Posterior vena cava (tissue), 2 donors: ENCODE measurements at regions not wholly inside any gene's neighbourhood (a gene's known extent, or its start where the extent isn't known, plus 50 kb on each side); places are given as distances from the start of the nearest gene placed in this dataset.

Experiments used
- DNase-seq: peaks from one replicate; pipeline ENCODE4 v3.0.0-alpha.2; 2020; ENCODE audit warnings: low spot score
- intact Hi-C, 2 donors: fragments of 100-400 bp; cut with DNase I; formaldehyde crosslinking; loops; one replicate each; pipeline versions ENCODE4 v1.14.1 to v1.14.2; 2022 to 2023
- donor health status: DM: yes; HTN: yes; CAD: no.
- donor health status: DM: yes; HTN: yes; CAD: no.

- intact Hi-C loops, result no loop called here
- no peak for DNase-seq
These were observed 296.2 kb upstream of the PRDM1 start for GRCh38 chr6:105789935-105790334.

- intact Hi-C loops, result no loop called here
- no peak for DNase-seq
These were observed 298.4 kb upstream of the PRDM1 start for GRCh38 chr6:105787747-105788146.

GRCh38 chr6:105786890-105787655 is 299.1 kb upstream of the PRDM1 start:
- no peak for DNase-seq
- intact Hi-C loops, result no loop called here

- no peak for DNase-seq
- intact Hi-C loops, result no loop called here
These were observed 299.7 kb upstream of the PRDM1 start for GRCh38 chr6:105786449-105786848.

GRCh38 chr6:105785066-105785811 is 300.9 kb upstream of the PRDM1 start:
- no peak for DNase-seq
- intact Hi-C loops, result no loop called here

GRCh38 chr6:105784179-105784578 is 302.0 kb upstream of the PRDM1 start:
- DNase-seq, result no peak
- intact Hi-C loops, result no loop called here

GRCh38 chr6:105783333-105783935 is 302.7 kb upstream of the PRDM1 start:
- no peak for DNase-seq
- intact Hi-C loops, result no loop called here

- intact Hi-C loops, result no loop called here
- DNase-seq, result no peak
These were observed 304.2 kb upstream of the PRDM1 start for GRCh38 chr6:105781915-105782314.

GRCh38 chr6:105781248-105781647 is 304.9 kb upstream of the PRDM1 start:
- intact Hi-C loops, result no loop called here
- no peak for DNase-seq

GRCh38 chr6:105780146-105780860 is 305.8 kb upstream of the PRDM1 start:
- DNase-seq, result no peak

GRCh38 chr6:105779110-105779509 is 307.0 kb upstream of the PRDM1 start:
- DNase-seq, result no peak
- intact Hi-C loops, result no loop called here

More at GRCh38 chr6:105780146-105780860, 305.8 kb upstream of the PRDM1 start:
- intact Hi-C loops, result no loop called here

- intact Hi-C loops, result no loop called here
- DNase-seq, result no peak
These were observed 311.0 kb upstream of the PRDM1 start for GRCh38 chr6:105775095-105775494.

- intact Hi-C loops, result no loop called here
- DNase-seq, result no peak
These were observed 311.9 kb upstream of the PRDM1 start for GRCh38 chr6:105774247-105774646.

- intact Hi-C loops, result no loop called here
- no peak for DNase-seq
These were observed 314.7 kb upstream of the PRDM1 start for GRCh38 chr6:105771313-105771970.

GRCh38 chr6:105769987-105770386 is 316.1 kb upstream of the PRDM1 start:
- intact Hi-C loops, result no loop called here
- DNase-seq, result no peak

- intact Hi-C loops, result no loop called here
- no peak for DNase-seq
These were observed 316.9 kb upstream of the PRDM1 start for GRCh38 chr6:105769197-105769596.

GRCh38 chr6:105767541-105767940 is 318.6 kb upstream of the PRDM1 start:
- DNase-seq, result no peak
- intact Hi-C loops, result no loop called here

- intact Hi-C loops, result no loop called here
- no peak for DNase-seq
These were observed 320.9 kb upstream of the PRDM1 start for GRCh38 chr6:105765239-105765638.

- DNase-seq, result no peak
- intact Hi-C loops, result no loop called here
These were observed 321.8 kb upstream of the PRDM1 start for GRCh38 chr6:105764315-105764714.
